ENCODE measurements at regions not wholly inside any gene's neighbourhood (a gene's known extent, or its start where the extent isn't known, plus 50 kb on each side); places are given as distances from the start of the nearest gene placed in this dataset.

DNA sequence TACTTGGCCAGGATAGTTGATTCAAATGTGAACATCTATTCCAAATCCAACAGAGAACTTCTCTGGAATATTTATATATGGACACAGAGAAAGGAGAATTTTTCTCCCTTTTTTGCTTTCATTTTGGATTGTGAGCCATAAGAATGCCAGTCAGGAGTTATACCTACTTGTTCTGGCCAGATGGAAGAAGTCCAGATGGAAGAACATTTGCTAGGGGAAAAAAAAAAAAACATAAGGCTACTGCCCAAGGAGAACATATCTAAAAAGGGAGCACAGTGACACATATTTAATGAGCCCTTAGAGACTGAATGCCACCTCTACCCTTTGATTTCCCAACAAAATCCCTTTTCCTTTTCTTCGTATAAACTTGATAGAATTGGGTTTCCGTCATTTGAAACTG, 61.7 kb upstream of the PPP2R2B start:
- no peak for DNase-seq (ENCODE audit: low read depth, low spot score)

DNA sequence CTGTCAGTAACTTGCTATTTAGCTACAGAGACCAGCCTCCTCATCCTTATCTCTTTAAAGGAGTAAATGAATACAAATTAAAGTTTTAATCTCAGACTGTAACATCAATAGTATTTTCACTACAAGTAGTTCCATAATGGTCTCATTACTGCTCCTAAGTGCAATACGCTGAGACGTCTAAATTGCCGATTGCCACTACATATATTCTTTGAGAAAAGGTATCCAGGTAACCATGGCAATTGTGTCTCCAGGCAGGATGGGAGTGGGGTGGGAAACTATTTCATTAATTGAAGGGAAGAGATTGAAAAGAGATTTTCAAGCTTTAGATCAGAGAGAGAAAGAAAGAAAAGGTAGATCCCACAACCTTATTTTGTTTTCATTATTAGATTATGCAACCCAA, 65.5 kb upstream of the PPP2R2B start:
- DNase-seq (ENCODE audit: low read depth, low spot score) = no peak

DNA sequence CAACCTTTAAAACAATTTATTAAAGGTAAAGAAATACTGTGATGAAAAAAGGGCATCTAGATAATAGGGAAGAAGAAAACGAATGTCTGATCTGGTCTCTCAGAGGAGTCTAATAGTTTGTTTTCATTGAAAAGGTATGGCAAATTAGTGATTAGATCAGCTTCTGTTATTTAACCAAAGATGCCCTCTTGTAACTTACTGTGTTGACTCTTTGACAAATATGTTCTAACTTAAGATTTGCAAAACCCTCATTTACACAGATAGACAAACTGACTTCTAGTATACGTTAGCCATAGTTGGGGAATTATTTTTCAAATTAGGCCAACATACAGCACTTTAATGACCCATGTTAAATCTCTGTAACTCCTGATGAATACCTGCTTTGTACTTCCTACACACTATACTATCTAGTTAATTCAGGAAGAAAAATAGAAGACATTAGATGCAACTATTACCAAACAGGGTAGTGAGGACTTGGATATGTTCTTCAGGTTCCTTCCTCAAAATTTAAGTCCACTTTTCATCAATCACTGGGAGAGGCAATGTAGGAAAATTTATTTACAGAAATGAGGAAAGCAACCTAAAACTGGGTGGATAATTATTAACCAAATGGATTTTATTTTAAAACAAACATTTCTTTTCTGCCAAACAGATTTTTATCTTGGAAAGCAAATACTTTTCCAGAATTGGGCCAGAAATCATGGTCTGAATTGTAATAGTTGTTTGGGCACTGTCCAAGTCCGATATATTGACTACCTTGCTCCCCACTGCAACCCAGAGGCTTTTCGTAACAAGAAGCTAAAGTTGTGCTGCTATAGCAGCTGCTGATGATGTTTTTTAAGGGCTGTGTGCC, 66.4 kb upstream of the PPP2R2B start:
- DNase-seq (ENCODE audit: low read depth, low spot score) = no peak

DNA sequence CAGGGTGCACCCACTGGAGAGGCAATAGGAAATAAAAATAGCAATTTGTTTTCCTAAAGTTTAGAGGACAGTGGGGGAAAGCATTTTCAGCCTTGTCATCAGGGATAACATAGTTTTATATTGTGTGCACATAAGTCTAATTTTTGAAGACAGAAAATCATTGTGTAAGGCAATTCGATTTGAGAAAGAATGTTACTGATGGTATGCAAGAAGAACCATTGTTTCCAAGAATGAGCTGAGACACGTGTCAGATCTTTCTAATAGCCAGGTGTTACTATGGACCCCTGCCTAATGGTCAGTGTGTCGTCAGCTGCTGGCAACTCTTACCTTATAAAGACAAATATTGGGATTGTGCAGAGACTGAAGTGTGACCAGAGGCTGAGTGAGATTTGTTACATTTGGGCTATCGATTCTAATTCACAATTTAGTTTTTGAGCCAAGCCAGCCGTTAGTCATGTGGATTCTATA, 67.1 kb upstream of the PPP2R2B start:
- DNase-seq (ENCODE audit: low read depth, low spot score) = no peak

DNA sequence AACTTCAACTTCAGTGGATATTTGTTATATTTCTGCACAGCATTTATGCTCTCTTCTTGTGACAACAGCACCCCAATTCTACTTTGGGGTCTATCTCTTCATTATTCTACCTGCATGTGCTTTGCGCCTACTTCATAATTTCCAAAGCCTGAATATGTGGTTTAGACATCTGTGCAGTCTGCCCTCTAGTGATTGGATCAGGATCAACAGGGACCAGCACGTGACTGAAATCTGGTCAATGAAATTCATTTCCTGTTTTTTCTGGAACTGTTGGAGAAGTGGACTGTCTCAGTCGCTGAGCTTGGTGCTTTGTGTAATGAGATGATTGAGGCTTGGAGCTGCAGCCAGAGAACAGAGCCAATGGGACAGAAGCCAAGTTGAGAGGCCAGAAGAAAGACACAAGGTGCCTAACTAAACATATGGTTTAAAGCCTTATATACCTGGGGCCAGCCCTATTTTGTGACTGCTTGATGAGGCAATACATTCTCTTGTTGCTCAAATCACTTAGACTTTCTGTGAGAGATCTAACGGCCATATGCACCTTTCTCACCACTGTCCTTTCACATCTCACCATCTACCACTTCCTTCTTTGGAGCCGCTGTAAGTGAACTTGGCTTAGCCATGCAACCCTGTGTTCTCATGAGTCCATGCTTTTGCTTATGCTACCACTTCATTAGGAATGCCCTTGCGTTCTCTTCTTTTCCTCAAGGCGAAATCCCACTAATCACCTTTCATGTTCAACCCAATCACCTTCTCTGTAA, 68.8 kb upstream of the PPP2R2B start:
- DNase-seq (ENCODE audit: low read depth, low spot score) = peak; percentile 16

DNA sequence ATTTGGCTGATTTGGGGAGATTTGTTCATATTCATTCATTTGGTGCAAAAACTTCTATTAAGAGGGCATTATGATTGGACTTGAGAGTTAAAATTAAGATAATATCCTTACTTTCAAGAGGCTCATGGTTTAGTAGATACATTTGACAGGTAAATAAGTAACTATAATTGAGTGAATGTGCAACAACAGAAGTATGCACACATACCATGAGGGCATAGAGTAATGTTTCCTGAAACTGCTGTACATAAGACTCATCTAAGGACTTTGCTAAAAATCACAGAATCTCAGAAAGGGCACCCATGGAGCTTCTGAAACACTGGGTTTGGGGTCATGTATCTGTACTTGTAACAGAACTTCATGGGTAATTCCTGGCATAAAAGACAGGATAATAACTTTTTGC, 70.1 kb upstream of the PPP2R2B start:
- no peak for DNase-seq (ENCODE audit: low read depth, low spot score)

DNA sequence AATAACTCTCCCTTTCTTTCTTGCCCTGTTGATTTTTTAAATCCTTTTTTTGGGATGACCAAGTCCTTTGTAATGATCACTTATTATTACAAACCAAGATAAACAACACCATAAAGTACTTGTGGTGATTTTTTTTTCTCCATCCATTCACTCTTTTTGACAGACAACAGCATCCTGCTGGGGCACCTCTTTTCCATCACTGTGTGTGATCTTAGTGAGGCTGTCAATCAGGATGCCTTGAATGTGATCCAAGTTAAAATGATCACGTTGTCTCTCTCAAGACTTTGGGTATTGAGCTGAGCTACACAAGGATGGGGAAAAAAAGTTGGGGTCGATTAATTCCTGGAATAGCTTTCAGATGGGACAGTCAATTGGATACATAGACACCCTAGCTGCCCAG, 73.6 kb upstream of the PPP2R2B start:
- no peak for DNase-seq (ENCODE audit: low read depth, low spot score)

DNA sequence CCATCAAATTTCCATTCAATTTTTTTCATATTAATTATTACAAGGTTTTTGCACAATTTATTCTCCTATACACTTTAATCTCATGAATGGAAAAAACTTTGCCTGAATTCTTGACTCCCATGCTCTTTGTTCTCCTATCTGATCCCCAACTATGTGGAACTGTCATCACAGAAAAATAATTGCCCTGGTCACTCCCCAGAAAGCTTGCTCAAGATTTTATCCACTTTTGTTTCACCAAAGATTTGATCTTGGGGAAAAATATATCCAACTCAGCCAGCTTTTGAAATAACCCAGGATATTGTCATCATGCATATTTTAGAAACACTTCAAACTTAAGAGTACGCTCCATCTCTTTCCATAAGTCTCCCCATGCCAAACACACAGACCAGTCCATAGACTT, 77.7 kb upstream of the PPP2R2B start:
- DNase-seq (ENCODE audit: low read depth, low spot score) = no peak

DNA sequence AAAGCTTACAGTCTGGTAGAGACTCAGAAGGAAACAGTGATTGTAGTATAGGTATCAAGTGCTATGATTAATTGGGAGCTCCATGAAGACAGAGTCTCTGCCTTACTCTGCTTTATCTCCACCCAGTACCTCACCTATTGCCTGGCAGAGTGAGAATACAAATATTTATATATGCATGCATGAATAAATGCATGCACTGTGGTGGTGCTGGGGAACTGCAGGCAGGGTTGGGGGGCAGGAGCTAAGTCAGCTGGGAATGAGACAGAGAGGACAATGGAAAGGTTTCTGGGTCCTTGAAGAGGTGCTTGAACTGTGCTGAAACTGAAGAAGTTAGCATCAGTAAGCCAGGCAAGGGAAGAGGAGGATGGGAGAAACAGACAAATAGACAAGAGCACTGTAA, 80.8 kb upstream of the PPP2R2B start:
- DNase-seq (ENCODE audit: low read depth, low spot score) = no peak

DNA sequence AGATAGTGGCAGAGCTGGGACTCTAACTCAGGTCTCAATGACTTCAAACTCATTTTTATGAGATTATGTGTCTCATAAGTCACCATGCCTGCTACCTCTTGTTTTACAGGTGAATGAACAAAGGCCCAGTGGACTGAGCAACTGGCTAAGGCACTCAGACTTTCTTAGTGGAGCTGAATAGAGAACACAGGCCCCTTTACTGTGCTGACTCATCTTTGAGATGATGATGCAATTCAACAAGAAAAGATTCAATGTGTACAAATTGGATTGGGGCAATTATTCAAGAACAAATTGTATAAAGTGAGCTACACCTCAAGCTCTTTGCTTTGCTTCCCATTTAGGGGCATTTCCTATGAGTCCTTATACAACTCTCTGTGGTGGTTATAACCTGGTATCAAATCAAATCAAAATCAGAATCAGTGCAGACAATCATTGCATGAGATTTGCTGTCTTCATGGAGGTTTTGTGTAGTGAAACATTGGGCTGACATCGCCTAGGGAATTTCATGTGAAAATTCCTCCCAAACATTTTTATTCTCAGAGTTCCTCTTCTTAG, 84.3 kb upstream of the PPP2R2B start:
- no peak for DNase-seq (ENCODE audit: low read depth, low spot score)

DNA sequence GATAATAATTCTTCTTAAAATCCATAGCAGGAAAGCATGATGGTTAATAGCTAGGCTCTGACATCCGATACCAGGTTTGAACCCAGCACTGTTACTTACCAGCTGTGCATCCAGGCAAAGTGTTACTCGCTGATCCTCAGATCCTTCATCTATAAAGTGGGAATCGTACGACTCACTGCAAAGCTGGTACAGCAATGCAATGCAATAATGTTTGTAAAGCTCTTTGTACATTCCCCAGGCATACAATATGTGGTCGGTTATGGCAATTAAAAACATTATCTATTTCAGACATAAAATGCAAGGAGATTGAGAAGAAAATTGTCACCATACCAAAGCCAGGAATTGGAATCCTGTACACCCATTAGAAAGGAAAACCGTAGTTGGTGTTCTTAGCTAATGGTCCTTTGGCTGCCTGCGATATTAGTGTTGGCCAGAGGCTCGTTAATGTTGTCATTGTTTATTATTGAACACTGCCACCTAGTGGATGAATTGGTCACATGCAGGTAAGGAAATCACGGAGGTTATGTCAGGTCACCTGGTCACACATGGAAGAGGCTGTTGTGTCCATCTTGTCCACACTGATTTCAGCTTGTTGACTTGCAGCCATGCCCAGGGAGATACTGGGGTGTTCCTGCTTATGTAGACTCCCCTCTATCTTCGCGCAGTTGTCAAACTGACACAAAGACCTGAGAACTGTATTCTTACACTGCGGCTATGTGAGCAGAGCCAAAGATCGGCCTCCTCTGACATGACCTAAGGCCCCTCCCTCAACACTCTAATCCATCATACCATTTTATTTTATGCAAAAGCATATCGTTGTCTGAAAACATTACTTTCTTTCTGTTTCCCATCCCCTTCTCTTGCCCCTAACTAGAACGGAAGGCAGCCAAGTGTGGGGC, 87.5 kb upstream of the PPP2R2B start:
- DNase-seq (ENCODE audit: low read depth, low spot score) = peak; percentile 67

DNA sequence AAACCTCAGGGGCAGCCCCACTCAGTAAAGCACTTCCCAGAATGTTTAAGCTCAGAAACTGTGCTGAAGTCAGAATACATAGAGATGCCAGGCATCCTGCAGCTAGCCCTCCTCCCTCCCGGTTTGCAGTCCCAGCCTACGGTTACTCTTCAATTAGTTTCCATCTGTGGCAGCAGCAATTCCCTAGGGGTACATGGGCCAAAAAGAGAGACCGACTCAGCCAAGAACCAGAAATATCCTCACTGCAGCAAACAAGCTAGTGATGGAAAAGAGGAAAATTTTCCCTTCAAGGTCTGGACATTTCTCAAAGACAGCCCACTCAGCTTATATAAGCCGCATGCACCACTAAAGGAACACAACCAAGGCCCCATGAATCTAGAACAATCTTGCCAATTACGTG, 89.1 kb upstream of the PPP2R2B start:
- DNase-seq (ENCODE audit: low read depth, low spot score) = no peak

DNA sequence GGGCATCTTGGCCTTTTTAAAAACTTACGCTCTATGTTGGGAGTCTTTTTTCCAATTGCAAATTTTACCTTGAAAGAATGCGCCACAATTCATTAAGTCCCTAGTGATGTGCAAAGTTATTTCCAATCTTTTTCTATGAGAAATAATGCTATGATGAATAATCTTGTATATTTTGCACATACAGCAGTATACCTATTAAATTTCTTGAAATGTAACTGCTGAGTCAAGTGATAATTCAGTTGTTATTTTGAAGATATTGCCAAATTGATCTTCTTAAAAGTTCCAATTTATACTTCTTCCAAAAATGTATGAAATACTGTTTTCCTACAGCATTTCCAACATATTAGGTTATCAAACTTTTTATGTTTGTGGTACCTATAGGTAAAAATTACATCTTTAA, 92.8 kb upstream of the PPP2R2B start:
- no peak for DNase-seq (ENCODE audit: low read depth, low spot score)

DNA sequence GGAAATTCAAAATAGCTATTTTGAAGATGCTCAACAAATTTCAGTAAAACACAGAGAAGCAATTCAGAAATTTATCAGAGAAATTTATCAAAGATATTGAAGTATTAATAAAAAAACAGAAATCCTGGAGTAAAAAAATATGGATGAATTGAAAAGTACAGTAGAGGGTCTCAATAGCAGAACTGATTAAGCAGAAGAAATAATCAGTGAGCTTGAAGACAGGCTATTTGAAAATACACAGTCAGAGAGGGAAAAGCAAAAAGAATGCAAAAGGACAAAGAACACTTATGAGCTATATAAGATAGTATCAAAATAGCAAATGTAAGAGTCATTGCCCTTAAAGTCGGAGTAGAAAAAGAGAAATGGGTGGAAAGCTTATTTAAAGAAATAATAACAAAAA, 107.9 kb upstream of the PPP2R2B start:
- DNase-seq (ENCODE audit: low read depth, low spot score) = no peak

DNA sequence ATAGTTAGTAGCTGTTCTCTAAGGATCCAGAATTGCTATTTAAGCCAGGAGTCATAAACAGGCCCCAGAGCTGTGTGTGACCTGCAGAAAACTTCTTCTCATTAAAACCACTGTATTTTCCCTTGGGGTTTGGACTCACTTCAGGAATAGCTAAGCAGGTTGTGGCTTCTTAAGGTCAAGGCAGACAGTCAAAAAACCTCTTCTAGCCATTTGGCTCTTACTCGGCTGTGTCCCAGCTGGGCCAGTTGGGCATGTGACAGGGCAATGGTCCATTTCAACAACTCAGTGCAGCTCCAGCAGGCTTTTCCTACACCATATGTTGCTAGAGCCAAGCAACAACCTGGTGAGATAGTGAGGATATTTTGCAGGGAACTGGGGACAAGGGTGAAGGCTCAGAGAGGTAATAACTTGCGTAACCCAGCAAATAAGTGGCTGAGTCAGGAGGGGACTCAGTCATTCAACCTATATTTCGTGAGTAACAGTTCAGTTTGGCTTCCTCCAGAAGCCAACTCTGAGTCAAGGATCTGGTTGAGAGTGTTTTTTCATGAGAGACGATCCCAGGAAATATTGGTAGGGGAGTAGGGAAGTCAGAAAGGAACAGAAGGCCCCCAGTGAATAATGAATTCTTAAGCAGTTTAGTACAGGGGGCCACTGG, 115.4 kb upstream of the PPP2R2B start:
- DNase-seq (ENCODE audit: low read depth, low spot score) = no peak

DNA sequence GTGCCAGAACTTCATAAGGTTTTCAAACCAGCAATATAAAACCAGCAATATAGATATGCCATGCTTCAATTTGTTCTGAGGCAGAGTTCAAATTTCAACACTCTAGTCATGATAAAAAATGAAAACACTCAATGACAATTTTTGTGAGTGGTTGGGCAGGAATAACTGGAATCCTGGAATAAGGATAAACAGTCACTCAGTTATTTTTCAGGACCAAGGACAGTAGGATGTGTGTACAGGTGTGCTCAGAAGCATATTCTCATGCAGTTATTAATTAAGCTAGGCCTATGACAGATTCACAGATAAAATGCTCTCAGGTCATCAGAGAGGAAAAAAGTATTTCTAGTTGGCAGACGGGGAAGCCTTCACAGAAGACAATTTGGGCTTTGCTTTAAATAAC, 117.3 kb upstream of the PPP2R2B start:
- DNase-seq (ENCODE audit: low read depth, low spot score) = no peak

DNA sequence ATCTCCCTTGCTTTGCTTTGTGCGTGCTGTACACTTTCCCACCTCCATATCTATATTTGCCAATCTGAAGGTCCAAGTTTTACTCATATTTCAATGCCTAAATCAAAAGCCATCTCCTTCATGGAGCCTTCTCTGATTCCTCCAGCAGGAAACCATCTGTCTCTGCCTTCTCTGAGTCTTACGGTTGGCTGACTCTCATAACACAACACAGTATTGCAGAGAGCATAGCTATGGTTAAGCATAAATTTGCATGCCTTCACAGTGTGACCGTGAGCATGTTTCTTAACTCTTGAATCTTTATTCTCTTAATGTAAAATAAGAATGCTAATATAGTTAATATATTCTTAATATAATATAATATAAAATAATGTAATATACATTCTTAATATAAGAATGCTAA, 136.8 kb upstream of the PPP2R2B start:
- no peak for DNase-seq (ENCODE audit: low read depth, low spot score)

DNA sequence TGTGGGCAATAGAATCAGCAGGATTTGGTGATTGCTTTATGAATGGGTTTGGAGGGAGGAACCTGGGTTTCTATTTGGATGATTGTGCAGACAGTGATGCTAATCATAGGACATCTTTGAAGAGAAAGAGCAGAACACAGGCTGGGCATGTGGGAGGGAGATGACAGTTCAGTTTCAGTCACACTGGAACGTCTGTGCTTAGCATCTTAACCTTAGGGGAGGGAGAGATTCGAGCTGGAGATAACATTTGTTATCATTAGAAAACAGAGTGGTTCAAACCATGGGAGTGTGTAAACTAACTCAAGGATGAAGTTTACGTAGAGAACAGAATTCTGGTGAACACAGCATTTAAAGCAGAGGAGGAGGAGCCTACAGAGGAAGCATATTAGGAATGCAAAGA, 138.6 kb upstream of the PPP2R2B start:
- DNase-seq (ENCODE audit: low read depth, low spot score) = no peak

DNA sequence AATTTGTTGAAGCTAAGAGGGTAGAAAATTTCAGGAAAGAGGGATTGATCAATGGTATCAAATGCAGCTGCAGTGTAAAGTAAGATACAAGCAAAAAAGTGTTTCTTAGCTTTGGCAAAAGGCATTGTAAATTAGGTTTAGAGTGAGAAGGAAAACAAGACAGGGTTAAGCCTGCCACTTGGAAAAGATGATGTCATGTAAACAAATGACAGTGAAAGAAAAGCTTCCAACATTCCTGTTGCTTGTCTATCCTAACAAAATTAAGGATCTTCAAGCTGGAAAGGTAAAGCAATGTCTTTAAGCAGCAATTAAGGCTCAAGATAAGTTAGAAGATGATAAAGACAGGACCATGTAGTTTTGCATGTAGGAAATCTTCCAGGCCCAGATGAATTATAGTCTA, 139.1 kb upstream of the PPP2R2B start:
- DNase-seq (ENCODE audit: low read depth, low spot score) = no peak

DNA sequence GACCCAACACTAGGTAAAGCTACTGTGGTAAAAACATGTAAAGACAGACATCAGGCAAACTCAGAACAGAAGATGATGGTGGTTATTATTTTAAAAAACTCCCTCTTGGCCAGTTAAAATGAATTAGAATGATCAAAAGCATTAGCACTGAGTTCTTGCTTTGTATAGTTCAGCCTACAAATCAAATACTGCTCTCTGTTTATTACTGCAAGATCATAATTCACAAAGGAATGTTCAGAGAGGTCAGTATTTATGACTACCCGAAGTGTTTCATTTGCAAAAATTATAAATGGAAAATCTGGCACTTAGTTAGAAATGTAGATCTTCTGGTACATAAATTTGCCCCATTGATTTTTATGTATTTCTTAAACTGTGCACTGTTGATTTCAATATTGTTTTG, 140.3 kb upstream of the PPP2R2B start:
- no peak for DNase-seq (ENCODE audit: low read depth, low spot score)

DNA sequence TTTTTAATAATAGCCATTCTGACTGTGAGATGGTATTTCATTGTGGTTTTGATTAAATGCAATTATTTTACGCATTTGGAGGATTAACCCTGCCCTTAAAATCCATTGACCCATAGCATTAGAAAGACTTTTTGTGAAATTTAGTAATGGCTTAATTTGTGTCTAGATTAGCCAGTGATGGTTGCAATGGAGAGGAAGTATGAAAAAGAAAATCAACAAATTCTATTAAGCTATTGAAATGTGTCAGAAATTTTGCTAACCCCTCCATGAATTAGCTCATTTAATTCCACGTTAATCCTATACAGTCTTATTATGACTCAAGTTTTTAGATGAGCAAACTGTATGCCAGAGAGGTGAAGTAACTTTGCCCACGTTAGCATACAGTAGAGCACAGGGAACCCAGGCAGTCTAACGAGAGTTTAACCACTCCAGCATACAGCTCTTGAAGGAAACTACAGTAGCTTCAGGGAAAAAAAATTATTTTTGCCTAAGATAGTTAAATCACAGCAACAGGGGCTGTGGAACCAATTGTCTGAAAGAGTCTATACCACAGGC, 158.2 kb upstream of the PPP2R2B start:
- no peak for DNase-seq (ENCODE audit: low read depth, low spot score)
